GM18502 (cell line): ENCODE measurements at regions not wholly inside any gene's neighbourhood (a gene's known extent, or its start where the extent isn't known, plus 50 kb on each side); places are given as distances from the start of the nearest gene placed in this dataset.
"Not testable (repeated sequence)": the region's sequence is repeated elsewhere in the genome, so short reads cannot be mapped to it uniquely, and the experiment has no call there.

ENCODE experiments used
- ATAC-seq: cut with Tn5 transposase; IDR thresholded peaks from one replicate; pipeline ENCODE4 v1.9.1; 2021; ENCODE audit warnings: mild to moderate bottlenecking; ENCODE audit not compliant: unreplicated experiment, poor library complexity

DNA sequence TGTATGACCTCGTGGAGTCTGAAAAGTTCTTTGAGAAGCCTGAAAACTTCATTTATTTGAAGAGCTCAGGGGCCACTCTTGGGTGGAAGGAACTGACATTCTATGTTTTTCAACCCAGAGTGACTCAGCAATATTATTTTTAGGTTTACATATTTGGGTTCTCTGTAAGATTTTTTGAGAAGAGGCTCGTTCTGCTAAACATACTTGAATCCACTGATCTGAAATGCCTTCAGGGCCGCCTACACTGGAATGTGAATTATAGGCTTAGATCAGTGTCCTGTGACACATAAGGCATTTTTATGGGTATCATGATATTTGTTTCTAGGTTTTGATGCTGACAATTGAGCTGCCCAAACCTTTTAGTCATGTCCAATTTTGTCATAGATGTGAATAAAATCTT, 86.2 kb downstream of the PSAT1 start:
- ATAC-seq: no peak

DNA sequence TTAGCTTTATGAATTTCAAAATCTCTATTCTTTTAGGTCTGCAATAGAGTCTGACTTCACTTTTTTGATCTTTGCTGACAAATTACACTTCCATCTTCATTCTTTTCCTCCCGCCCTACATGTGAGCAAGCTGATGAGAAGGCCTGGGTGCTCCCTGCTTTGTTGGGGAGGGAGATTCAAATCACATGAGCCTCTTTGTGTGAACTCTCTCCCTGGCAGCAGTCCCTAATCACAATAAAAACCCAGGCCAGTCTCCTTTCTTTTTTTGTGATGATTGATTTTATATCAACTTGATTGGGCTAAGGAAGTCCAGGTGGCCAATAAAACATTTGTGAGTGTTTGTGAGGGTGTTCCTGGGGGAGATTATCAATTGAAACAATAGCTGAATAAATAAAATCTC, 89.4 kb downstream of the PSAT1 start:
- ATAC-seq: no peak

DNA sequence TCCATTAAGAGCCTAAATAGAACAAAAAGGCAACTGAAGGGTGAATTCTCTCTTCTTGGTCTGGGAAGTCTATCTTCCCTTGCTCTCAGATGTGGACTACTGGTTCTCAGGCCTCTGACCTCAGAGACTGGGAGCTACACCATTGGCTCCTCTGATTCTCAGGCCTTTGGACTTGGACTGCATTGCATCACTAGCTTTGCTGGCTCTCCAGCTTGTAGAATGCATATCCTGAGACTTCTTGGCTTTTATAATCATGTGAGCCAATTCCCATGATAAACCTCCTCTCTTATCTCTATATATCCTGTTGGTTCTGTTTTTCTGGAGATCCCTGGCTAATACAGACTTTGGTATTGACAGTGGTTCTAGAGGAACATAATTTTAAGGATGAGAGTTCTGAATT, 89.8 kb downstream of the PSAT1 start:
- no peak for ATAC-seq

DNA sequence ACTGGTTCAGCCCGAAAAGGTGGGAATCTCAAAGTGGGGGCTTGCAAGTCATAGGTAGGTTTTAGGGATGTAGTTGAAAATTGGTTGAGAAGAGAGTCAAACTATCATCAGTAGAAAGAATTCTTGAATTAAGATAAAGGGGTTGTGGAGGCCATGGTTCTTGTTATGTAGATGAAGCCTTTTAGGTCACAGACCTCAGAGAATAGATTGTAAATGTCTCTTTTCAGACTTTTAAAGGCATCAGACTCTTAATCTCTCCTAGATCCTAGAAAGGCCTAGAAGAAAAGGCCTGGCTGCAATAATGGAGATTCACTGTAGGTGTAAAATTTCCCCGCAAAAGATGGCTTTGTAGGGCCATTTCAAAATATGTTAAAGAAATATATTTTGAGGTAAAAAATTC, 96.4 kb downstream of the PSAT1 start:
- no peak for ATAC-seq

DNA sequence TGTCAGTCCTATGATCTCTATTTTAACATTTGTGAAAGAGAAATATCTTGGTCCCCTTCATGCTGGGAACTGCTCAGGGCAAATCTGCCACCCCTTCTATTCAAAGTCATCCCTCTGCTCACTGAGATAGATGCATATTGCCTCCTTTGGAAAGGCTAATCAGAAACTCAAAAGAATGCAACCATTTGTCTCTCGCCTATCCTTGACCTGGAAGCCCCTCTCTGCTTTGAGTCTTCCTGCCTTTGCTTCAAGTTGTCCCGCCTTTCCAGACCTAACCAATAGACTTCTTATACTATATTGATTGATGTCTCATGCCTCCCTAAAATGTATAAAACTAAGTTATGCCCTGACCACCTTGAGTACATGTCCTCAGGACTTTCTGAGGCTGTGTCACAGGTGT, 97.0 kb downstream of the PSAT1 start:
- ATAC-seq: no peak

DNA sequence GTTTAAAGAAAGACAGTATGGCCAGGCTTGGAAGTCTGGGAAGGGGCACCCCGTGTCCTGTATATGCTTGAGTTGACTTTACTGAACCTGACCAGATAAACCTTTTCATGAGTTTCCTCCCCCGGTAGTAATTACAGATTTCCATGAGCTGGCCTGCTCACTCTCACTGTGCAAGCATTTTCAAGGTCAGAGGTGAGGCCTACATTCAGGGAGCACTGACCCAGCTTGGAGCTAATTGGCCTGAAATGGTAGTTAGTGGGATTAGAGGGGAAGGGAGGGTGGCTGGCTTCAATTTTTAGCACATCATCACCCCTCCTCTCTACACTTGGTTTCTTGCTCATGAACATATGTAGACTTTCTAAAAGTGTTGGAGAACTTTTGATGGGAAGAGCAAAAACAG, 99.2 kb downstream of the PSAT1 start:
- ATAC-seq: no peak

DNA sequence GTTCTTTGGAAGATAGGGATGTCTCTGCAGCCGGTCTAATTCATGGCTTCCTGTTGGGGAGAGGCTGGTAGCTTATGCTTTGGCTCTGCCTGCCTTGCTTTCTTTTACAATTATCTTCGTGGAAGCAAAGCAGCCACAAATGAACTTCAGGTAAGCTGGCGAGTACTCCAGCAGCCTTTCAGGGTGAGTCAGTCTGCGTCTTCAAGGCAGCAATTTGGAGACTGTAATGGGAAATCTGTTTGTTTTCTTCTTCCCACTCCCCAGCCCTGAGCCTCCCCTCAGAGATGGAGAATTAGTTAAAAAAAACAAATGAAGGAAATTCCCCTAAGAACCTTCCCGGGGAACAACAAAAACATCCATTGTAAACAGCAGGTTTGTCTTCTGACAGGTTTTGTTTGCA, 100.1 kb downstream of the PSAT1 start:
- ATAC-seq: no peak

DNA sequence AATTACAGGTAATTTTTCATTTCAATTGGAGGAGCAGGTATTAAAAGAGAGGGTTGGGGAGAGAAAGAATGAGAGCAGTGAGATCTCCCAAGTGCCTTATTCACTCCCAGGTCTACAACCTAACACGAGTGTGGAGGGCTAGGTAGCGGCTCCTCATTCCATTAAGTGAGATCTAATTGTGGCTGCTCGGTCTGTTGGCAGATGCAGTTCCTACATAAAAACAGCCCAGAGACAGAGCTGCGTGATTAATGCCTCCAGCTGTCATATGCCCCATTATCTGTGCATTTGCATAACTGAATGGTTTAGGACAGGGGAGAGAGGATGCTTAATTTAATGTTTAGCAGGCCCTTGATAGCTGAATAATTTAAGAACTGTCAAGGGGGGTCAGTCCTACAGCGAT, 100.5 kb downstream of the PSAT1 start:
- no peak for ATAC-seq

DNA sequence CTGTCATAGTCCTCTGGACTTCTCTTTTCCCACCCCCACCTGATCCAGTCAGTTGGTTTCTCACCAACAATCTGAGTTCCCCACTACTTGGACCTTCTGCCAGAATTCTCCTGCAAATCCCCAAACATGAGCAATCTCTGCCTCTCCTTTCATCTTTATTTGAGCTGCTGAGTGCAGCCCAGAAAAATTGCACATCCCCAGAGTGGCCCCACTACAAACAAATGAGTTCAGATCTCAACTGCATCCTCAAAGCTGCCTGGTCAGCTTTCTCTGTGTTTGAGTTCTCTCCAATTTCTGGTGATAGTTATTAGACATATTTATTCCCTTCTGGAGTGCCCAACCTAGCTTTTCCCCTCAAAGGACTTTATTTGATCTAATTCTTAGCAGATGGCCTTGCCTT, 102.2 kb downstream of the PSAT1 start:
- no peak for ATAC-seq

DNA sequence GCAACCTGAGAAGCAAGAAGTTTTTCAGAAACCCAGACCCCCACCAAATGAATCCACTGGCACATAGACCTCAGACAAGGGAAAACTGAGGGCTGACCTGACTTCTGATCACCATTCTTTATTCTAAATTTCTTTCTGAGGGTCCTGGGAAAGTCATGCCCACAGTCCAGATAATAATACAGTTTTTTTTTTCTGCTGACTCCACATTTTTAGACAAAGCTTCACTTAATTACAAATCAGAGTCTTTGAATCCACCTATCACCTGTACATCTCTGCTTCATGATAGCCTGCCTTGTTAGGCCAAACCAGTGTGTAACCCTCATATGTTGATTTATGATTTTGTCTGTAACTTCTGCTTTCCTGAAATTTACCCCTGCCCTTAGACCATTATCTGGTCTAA, 103.6 kb downstream of the PSAT1 start:
- ATAC-seq: no peak

DNA sequence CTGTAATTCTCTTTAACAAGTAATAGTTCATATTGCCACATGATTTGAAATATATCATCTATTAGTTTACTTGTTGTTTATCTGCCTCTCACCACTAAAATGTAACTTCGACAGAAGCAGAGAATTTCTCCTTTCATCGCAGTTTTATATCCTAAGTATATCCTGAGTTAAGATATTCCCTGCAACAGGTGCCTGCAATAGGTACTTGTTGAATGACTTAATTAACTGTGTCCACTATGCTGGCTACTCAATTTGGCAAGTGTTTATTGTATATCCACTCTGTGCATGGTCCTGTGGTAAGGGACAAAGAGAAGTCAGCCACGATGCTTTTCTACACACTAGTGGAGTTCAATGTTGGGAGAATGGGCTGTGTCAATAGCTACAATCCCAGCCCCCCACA, 108.5 kb downstream of the PSAT1 start:
- no peak for ATAC-seq

DNA sequence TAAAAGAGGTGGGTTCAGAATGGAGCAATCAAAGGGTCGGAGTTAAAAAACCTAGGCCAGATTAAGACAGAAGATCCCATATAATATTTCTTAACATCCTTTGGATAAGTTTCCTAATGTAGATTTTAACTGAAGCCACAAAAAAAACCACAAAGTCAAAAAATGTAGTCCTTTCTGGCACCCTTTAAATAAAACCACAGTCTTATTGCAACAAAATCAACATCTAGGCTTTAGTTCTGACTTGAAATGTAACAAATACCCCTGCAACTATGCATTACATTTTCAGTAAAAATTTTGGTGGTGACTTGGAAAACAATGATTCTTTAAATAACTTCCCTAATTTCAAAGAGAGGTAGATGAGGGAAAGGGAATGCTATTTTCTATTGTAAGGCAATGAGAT, 109.2 kb downstream of the PSAT1 start:
- ATAC-seq: no peak

DNA sequence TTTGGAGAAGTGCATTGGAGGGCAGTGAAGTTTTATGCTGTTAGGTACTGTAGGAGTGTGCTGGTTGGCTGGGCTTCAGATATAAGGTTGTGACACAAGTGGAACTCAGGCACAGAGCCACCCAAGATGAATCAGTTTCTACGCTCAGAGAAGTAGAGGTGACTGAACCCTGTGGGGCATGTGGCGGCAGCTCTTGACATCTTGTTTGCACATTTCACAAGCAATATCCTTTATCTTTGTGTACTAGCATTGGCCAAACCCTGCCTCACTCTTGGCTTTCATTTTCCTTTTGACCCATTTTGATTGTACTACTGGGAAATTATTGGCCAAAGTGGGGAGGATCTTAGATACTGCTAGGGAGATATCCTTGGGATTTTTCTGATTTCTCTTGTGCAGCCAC, 110.0 kb downstream of the PSAT1 start:
- ATAC-seq: no peak

DNA sequence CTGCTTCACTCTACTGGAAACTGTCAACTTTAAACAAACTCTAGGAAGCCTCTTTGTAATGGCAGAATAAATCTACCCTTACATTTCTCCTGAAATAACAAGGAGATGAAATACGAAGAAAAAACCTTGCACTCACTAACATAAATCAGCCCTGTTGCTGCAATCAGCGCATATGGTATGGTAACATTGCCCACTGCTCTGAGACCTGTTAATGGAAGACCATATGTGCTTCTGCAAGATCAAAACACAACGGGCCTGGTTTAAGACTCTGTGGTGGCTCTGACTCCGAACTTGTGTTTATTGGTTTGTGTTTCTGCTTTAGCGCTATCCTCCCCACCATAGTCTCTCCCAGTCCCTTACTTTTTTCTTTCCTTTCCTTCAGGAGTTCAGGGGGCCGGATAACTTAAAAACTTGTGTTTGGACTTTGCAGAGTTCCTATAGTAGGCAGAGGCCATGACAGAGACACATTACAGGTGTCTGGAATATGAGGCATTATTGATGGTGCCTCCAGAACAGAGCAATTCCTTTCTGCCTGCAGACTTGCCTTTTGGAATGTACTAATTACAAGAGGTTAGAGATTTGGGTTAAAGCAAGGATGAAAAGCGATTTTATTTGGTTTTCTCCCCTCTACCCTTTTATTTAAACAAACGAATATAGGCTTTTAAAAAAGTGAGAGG, 110.8 kb downstream of the PSAT1 start:
- ATAC-seq: no peak

DNA sequence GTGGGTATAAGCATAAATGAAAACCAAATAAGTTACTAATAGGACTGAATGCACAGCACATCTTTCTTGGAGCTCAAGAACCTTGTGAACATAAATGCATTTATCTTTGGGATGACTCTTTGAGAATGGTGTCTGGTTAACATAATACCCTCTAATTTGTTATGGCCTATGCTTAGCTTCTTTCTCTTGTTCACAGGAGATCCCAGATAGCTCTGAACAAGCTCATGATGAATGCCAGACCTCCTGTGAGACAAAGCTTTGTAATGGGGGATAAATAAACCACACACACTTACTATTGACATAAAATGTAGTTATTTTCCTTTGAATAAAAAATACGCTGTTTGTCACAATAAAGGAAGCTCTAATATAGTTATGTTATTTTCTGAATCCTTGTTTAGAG, 111.5 kb downstream of the PSAT1 start:
- ATAC-seq: no peak

DNA sequence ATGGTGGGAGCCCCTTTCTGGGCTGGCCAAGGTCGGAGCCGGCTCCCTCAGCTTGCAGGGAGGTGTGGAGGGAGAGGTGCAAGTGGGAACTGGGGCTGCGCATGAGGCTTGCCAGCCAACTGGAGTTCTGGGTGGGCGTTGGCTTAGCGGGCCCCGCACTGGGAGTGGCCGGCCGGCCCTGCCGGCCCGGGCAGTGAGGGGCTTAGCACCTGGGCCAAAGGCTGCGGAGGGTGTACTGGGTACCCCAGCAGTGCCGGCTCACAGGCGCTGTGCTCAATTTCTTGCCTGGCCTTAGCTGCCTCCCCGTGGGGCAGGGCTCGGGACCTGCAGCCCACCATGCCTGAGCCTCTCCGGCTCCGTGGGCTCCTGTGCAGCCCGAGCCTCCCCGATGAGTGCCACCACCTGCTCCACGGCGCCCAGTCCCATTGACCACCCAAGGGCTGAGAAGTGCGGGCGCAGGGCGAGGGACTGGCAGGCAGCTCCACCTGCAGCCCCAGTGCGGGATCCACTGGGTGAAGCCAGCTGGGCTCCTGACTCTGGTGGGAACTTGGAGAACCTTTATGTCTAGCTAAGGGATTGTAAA, 113.1 kb downstream of the PSAT1 start:
- ATAC-seq: not testable (repeated sequence)

DNA sequence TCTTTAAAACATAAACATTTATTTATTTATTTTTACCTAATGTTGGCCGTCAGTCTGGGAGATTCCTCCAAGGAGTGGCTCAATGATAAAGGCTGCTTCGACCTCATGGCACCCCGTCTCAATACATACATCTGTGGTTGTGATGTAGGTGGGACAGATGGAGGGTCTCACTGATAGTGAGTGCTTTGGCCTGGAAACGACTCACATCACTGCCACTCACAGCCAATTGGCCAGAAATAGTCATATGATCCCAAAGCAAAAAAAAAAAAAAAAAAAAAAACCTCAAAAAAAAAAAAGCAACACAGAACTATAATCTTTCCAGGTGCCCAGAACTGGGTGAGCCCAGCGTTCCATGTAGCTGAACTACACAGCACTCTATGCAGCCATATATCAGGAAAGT, 125.4 kb downstream of the PSAT1 start:
- no peak for ATAC-seq

DNA sequence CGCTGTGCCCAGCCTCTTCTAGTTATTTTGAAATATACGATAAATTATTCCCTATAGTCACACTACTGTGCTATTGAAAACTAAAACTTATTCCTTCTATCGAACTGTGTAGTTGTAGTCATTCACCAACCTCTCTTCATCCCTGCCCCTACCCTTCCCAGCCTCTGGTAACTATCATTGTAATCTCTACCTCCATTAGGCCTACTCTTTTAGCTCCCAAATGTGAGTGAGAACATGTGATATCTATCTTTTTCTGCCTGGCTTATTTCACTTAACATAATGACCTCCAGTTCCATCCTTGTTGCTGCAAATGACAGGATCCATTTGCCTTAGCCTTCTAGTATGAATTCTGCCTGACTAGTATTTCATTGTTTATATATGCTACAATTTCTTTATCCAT, 127.4 kb downstream of the PSAT1 start:
- ATAC-seq: no peak

DNA sequence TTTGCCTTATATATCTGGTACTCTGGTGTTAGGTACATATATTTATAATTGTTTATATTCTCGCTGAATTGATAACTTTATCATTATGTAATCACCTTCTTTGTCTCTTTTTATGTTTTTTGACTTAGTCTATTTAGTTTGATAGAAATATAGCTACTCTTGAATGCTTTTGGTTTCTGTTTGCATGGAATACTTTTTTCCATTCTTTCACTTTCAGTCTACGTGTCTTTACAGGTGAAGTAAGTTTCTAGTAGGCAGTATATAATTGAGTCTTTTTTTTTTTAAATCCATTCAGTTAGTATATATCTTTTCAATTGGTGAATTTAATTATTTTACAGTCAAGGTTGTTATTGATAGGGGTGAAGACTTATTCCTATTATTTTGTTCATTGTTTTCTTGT, 131.7 kb downstream of the PSAT1 start:
- ATAC-seq: no peak

DNA sequence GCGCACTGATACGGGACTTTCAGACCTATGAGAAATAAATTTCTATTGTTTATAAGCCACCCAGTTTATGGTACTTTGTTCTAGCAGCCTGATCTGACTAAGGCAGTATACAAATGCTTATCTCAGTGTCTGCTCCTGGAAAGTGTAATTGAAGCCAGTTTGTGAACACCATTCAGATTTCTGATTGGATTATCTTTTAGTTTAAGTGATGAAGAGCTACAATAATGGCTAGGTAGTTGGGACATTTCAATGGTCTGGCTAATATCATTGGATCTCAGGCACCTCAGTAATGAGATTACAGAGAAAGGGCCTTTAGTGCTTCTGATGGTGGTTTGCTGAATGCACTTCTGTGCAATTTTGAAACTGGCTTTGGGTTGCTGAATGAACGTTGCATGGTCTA, 133.5 kb downstream of the PSAT1 start:
- no peak for ATAC-seq

DNA sequence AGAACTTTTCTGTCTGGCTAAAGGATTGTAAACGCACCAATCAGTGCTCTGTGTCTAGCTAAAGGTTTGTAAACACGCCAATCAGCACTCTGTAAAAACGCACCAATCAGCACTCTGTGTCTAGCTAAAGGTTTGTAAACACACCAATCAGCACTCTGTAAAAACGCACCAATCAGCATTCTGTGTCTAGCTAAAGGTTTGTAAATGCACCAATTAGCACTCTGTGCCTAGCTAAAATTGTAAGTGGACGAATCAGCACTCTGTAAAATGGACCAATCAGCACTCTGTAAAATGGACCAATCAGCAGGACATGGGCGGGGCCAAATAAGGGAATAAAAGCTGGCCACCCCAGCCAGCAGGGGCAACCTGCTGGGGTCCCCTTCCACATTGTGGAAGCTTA, 134.1 kb downstream of the PSAT1 start:
- not testable (repeated sequence) for ATAC-seq

DNA sequence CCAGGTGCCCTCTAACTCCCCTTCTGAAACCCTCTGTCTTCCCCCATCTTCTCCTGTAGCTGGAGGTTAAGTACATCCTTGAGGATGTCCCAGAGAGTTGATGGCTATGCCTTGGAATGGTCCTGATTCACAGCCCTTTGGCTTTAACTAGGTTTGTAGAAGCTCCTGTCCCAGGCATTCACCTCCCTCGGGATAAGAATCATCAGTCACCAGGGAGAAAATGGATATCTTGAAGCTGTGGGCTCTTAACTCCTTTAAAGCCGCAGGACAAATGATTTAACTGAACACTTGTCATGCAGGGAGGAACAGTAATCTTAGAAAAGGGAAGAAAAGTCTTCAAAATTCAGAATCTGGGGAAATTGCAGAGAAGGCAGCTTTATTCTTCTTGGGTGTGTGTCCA, 139.9 kb downstream of the PSAT1 start:
- no peak for ATAC-seq

DNA sequence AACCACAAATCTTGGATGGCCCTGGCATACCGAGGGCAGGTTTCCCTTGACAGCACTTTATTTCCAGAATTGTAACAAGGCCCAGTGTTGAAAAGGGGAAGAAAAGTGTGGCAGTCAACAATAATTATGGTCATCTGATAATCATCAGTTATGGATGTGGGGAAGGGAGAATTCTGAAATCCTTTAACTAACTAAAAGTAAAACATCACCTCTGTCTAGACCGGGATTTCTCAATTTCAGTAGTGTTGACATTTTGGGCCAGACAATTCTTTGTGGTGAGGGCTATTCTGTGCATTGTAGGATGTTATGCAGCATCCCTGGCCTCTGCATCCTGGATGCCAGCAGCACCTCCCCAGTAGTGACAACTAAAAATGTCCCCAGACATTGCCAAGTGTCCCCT, 140.4 kb downstream of the PSAT1 start:
- ATAC-seq: no peak
